GM23338 (cell line): ENCODE measurements at regions not wholly inside any gene's neighbourhood (a gene's known extent, or its start where the extent isn't known, plus 50 kb on each side); places are given as distances from the start of the nearest gene placed in this dataset.

Experiments used
- CREB1 ChIP-seq: fragments of 250-450 bp; sonication (Bioruptor Pico); IDR thresholded peaks from 2 replicates; pipeline ENCODE4 v1.5.0; 2020; ENCODE audit warnings: low read depth, mild to moderate bottlenecking, moderate library complexity
- ETS1 ChIP-seq: IDR thresholded peaks from 2 replicates; pipeline ENCODE4 v1.6.1; 2016; ENCODE audit warnings: antibody characterized with exemption
- EZH2 ChIP-seq: fragments of 200-600 bp; sonication (generic); IDR thresholded peaks from one replicate; pipeline ENCODE4 v1.8.0; 2017; ENCODE audit warnings: antibody characterized with exemption, mild to moderate bottlenecking, low read depth; ENCODE audit not compliant: unreplicated experiment
- EZH2phosphoT487 ChIP-seq: fragments of 200-600 bp; sonication (generic); IDR thresholded peaks from one replicate; pipeline ENCODE4 v1.8.1; 2018; ENCODE audit warnings: antibody characterized with exemption; ENCODE audit not compliant: unreplicated experiment
- JUNB ChIP-seq: IDR thresholded peaks from one replicate; pipeline ENCODE4 v1.6.1; 2016; ENCODE audit warnings: antibody characterized with exemption; ENCODE audit not compliant: unreplicated experiment
- POLR2AphosphoS5 ChIP-seq: IDR thresholded peaks from 2 replicates; pipeline ENCODE4 v1.6.1; 2016; ENCODE audit warnings: antibody characterized with exemption, low read depth
- REST ChIP-seq: IDR thresholded peaks from one replicate; pipeline ENCODE4 v1.6.1; 2018; ENCODE audit warnings: antibody characterized with exemption; ENCODE audit not compliant: unreplicated experiment
- STAT1 ChIP-seq: IDR thresholded peaks from one replicate; pipeline ENCODE4 v1.6.1; 2016; ENCODE audit warnings: antibody characterized with exemption; ENCODE audit not compliant: unreplicated experiment
- TF ChIP-seq, protein P1 (sequence below), 2 experiments: fragments of 200-600 bp in 1 of 2; sonication (generic) in 1 of 2; conservative IDR thresholded peaks; 2 replicates each; pipeline versions ENCODE4 v1.5.1 to v1.6.1; 2016 to 2017; ENCODE audit warnings: antibody characterized with exemption in 2 of 2, low read depth in 2 of 2, mild to moderate bottlenecking in 2 of 2, moderate library complexity in 1 of 2

DNA sequence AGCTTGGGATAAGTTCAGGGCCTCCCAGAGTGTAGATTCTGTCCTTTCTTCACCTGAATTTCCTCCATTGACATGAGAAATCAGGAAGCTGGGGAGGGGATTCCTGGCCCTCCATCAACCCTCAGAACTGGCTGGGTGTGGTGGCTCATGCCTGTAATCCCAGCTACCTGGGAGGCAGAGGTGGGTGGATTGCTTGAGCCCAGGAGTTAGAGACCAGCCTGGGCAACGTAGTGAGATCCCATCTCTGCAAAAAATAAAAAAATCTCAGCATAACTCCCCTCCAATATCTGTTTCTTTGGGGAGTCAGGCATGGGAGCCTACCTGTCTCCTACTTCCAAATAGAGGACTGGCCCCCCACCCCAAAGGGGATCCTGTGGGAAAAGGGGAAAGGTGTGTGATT lies 59.8 kb upstream of the TBX3 start:
- TF ChIP-seq EZH2phosphoT487 (no peak), EZH2 (no peak), ETS1 (no peak), POLR2AphosphoS5 (no peak), REST (no peak), STAT1 (no peak), JUNB (no peak), CREB1 (CRISPR knock-in tag) (no peak)
- TF ChIP-seq, protein P1, sequence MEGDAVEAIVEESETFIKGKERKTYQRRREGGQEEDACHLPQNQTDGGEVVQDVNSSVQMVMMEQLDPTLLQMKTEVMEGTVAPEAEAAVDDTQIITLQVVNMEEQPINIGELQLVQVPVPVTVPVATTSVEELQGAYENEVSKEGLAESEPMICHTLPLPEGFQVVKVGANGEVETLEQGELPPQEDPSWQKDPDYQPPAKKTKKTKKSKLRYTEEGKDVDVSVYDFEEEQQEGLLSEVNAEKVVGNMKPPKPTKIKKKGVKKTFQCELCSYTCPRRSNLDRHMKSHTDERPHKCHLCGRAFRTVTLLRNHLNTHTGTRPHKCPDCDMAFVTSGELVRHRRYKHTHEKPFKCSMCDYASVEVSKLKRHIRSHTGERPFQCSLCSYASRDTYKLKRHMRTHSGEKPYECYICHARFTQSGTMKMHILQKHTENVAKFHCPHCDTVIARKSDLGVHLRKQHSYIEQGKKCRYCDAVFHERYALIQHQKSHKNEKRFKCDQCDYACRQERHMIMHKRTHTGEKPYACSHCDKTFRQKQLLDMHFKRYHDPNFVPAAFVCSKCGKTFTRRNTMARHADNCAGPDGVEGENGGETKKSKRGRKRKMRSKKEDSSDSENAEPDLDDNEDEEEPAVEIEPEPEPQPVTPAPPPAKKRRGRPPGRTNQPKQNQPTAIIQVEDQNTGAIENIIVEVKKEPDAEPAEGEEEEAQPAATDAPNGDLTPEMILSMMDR (conservative IDR thresholded peaks at IDR 0.05; ENCODE audit: low read depth in 2 of 2): no peak
